Skeletal muscle satellite cell (primary cell): ENCODE measurements at regions not wholly inside any gene's neighbourhood (a gene's known extent, or its start where the extent isn't known, plus 50 kb on each side); places are given as distances from the start of the nearest gene placed in this dataset.

ENCODE experiments used
- H3K27me3 ChIP-seq: 2 replicates; pipeline ENCODE4 v1.7.0; 2013; ENCODE audit warnings: low read length; ENCODE audit not compliant: control insufficient read depth, insufficient read depth
- H3K36me3 ChIP-seq: 2 replicates; pipeline ENCODE4 v1.7.0; 2013; ENCODE audit warnings: mild to moderate bottlenecking, control low read depth, low read length; ENCODE audit not compliant: insufficient read depth
- H3K4me1 ChIP-seq: 2 replicates; pipeline ENCODE4 v1.7.0; 2013; ENCODE audit warnings: low read length; ENCODE audit not compliant: control insufficient read depth, insufficient read depth
- H3K4me2 ChIP-seq: 2 replicates; pipeline ENCODE4 v1.7.0; 2013; ENCODE audit warnings: mild to moderate bottlenecking, low read length
- H3K4me3 ChIP-seq: 2 replicates; pipeline ENCODE4 v1.7.0; 2013; ENCODE audit warnings: low read length
- H3K9ac ChIP-seq: 2 replicates; pipeline ENCODE4 v1.7.0; 2013; ENCODE audit warnings: mild to moderate bottlenecking, low read depth, low read length, moderate library complexity
- H3K9me3 ChIP-seq: replicated peaks from 2 replicates; pipeline ENCODE4 v1.7.0; 2013; ENCODE audit warnings: mild to moderate bottlenecking, control low read depth, low read length

DNA sequence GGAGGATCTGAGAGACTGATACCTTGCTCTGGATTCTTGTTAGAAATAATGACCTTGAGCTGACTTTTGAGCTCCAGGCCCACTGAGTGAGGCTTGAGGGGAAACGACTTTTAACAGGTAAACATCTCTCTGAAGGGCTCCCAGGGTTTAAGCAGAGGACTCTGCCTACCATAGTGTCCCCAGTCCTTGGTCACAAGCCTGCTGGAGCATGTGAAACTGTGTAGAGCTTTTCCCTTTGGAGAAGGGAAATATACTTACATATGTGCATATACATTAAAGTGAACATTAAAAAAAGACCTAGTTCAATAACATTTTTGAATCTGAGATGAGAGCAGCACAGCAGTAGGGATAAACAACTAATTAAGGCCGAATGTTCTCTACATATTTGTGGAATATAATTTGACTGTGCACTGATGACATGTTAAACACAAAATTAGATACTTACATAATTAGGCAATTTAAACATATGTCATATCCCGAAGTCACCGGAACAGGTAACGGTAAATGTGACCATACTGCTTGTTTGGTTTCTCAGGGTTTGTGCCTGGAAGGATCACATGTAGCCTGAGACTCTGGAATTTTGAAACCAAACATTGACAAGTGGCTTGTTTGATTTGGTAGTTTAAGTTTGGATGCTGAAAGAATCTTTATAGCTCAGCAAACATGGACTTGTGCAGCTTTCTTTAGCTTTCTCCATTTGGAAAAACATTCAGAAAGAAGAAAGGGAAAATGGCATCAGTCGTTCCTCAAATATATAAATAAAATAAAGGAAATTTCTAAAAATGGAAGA is 266.1 kb upstream of the C2CD4B start:
- Histone ChIP-seq H3K4me1 (peaks cover 27% of the 10 kb centered on the region), H3K4me2 (no peak overlapping the region), H3K9me3 (no peaks in the 10 kb centered on the region), H3K36me3 (no peaks in the 10 kb centered on the region), H3K9ac (no peak overlapping the region), H3K4me3 (no peak overlapping the region), H3K27me3 (no peaks in the 10 kb centered on the region)

DNA sequence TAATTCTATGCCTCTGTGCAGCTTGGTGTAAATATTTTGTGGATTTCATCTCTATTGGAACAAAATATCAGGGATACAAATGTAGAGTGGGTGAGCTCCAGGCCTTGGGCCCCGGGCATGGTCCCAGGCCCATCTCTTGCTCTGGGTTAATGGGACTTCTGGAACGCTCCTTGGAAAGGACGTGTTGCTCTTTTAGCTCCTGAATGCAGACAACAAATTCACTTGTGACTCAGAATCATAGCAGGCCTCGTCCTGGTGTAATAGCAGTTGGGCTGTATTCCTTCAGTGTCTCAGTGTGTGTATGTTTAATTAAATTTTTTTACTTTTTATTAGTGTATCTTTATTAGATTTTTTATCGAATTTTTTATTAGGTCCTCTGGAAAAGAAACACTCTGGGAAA is 266.7 kb upstream of the C2CD4B start:
- Histone ChIP-seq H3K27me3 (no peaks in the 10 kb centered on the region), H3K9me3 (no peaks in the 10 kb centered on the region), H3K4me1 (peaks cover 21% of the 10 kb centered on the region)

DNA sequence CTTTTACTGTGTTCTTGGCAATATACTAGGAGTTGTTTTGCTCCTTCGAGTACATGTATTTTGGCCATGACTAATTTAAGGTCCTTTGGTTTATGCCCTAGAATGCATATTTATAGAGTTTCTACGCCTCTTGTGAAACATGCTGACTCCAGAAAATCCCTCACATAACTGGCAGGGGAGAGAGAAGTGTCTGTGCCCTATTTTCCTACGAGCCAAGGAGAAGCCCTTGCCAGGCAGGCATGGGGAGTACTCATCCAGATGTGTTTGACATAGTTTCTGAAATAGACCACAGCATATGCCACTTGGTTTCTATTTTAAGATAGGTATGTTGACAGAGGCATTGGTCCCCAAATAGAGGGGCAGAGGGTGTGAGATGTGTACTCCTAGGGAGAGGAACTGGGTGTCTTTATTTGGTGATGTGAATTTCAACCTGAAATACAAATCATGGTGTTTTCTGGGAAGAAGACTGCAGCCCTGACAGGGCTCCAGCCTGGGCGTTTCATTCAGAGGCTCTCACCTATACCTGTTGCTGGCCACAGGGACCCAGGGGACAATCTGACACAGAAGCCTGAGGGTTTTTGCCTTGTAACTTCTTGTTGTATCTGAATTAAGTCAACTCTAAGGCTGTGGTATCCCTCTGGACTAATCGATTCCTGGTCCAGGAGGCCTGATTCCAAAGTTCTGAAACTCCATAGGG is 267.8 kb upstream of the C2CD4B start:
- Histone ChIP-seq H3K4me2 (no peak overlapping the region), H3K4me3 (no peak overlapping the region), H3K9ac (no peak overlapping the region), H3K9me3 (no peaks in the 10 kb centered on the region), H3K4me1 (peaks cover 17% of the 10 kb centered on the region), H3K36me3 (no peaks in the 10 kb centered on the region), H3K27me3 (no peaks in the 10 kb centered on the region)

More for the DNA sequence above, 266.7 kb upstream of the C2CD4B start:
- H3K36me3 ChIP-seq = no peaks in the 10 kb centered on the region
- H3K4me2 ChIP-seq = no peak overlapping the region
- no peak overlapping the region for H3K4me3 ChIP-seq
- H3K9ac ChIP-seq = no peak overlapping the region

- H3K9ac ChIP-seq = no peak overlapping the region
- H3K9me3 ChIP-seq = no peaks in the 10 kb centered on the region
- H3K4me3 ChIP-seq = no peak overlapping the region
- no peaks in the 10 kb centered on the region for H3K27me3 ChIP-seq
- no peaks in the 10 kb centered on the region for H3K36me3 ChIP-seq
- no peak overlapping the region for H3K4me2 ChIP-seq
- H3K4me1 ChIP-seq = peaks cover 33% of the 10 kb centered on the region
Measured at GRCh38 chr15:62436235-62436634, 271.1 kb upstream of the C2CD4B start.

DNA sequence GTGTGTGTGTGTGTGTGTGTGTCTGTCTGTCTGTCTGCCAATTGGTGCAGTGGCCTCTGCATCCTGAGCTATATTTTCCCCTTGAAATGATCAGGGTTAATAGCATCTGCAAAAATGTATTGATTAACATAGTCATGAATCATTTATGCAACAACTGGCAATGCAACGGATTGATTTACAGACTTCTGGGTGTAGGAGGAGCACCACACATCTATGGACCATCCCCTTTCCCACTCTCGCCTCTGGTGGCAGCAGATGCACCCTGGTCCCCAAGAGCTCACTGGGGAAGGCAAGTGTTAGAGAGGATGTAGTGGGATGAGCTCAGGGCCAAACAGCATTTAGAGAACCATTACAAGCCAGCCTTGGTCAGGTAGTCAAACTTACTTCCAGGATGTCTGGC is 272.7 kb upstream of the C2CD4B start:
- no peak overlapping the region for H3K4me2 ChIP-seq
- H3K36me3 ChIP-seq = no peaks in the 10 kb centered on the region
- no peak overlapping the region for H3K9ac ChIP-seq
- H3K4me1 ChIP-seq = peaks cover 22% of the 10 kb centered on the region
- H3K27me3 ChIP-seq = no peaks in the 10 kb centered on the region
- no peaks in the 10 kb centered on the region for H3K9me3 ChIP-seq
- no peak overlapping the region for H3K4me3 ChIP-seq

GRCh38 chr15:62439543-62440016 is 274.5 kb upstream of the C2CD4B start:
- no peak overlapping the region for H3K4me2 ChIP-seq
- no peaks in the 10 kb centered on the region for H3K27me3 ChIP-seq
- no peak overlapping the region for H3K4me3 ChIP-seq
- H3K9ac ChIP-seq = no peak overlapping the region
- H3K36me3 ChIP-seq = no peaks in the 10 kb centered on the region
- H3K4me1 ChIP-seq = peaks cover 28% of the 10 kb centered on the region
- H3K9me3 ChIP-seq = no peaks in the 10 kb centered on the region

DNA sequence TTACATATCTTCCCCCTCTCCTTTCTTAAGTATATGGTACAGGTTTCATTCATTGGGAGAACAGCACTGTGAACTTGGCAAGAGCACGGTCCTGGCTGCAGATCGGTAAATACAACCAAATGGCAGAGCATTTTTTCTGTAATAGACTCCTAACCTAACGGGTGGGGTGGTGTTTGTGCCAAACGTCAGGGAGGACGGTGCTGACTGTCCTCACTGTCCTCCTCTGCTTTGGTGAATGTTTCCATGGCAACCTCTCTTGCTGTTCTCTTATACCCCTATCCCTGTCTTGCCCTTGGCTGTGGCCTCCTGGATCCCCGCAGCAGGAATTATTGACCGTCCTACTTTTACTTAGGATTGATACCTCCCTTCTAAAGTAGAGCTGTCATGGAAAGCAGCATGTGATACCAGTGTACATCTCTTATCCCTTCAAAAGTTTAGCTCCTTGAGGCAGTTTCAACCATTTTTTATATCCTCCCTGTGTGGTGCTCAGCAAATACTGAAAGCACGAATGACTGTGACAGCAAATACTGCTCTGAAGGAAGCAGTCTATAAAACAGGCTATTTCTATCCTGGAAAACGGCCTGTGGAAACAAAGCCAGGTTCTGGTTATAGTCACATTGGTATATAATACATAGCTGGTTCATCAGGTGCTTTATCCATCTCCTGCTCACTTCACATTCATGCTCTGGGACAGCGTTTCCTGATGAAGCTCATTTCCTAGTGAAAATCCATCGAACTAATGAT is 275.4 kb upstream of the C2CD4B start:
- Histone ChIP-seq H3K9me3 (no peaks in the 10 kb centered on the region), H3K36me3 (no peaks in the 10 kb centered on the region), H3K9ac (no peak overlapping the region)

DNA sequence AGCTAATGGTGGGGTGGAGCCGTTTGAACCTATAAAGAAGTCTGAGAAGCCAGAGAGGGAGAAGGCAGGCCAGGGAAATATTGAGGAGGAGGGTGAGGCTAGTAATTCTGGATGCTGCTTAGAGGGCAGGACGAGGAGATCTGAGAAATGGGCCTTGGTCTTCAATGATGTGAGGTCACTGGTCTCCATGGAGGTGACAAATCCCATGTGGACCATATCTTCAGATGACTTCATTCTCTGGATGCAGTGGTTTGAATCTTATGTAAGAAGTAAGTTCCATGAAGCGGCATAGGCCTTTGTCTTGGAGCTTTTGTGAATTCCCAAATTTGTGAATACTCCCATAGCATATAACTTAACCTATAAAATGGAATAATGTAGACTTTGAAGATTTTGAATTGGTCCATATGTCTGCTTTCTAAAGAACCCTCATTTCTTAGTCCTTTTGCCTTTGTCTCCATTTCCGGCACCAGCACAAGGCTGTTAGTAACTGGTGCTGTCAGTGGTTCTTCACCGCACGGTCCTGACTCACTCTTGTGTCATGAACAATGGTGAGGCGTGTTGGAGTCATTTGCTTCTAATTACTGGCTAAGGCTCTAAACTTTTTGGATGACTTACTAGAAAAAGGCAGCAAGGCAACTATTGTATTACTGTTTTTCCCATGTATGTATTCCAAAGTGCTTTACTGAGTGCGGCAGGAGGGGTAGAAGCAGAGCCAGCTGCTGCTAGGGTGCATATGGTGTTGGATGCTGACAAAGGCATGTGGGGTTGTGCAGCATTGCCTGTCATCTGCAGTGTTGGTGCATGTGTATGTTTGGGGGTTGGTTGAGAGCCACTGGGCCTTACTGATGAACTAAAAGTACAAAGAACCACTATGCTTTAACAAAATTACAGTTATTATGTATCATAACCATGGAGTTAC is 279.3 kb upstream of the C2CD4B start:
- H3K9ac ChIP-seq = peak overlapping the region; percentile 33
- H3K36me3 ChIP-seq = no peaks in the 10 kb centered on the region

More for the DNA sequence above, 275.4 kb upstream of the C2CD4B start:
- H3K4me2 ChIP-seq = no peak overlapping the region
- no peaks in the 10 kb centered on the region for H3K27me3 ChIP-seq
- H3K4me1 ChIP-seq = peaks cover 37% of the 10 kb centered on the region
- no peak overlapping the region for H3K4me3 ChIP-seq

GRCh38 chr15:62445244-62445643 is 280.2 kb upstream of the C2CD4B start:
- Histone ChIP-seq H3K4me2 (peak overlapping the region; percentile 31), H3K27me3 (no peaks in the 10 kb centered on the region), H3K36me3 (no peaks in the 10 kb centered on the region), H3K9ac (no peak overlapping the region), H3K4me3 (peak overlapping the region; percentile 17), H3K9me3 (no peaks in the 10 kb centered on the region), H3K4me1 (peaks cover 33% of the 10 kb centered on the region)

More for the DNA sequence above, 279.3 kb upstream of the C2CD4B start:
- Histone ChIP-seq H3K4me1 (peaks cover 40% of the 10 kb centered on the region), H3K27me3 (no peaks in the 10 kb centered on the region), H3K4me3 (peak overlapping the region; percentile 17), H3K9me3 (no peaks in the 10 kb centered on the region), H3K4me2 (peak overlapping the region; percentile 31)

DNA sequence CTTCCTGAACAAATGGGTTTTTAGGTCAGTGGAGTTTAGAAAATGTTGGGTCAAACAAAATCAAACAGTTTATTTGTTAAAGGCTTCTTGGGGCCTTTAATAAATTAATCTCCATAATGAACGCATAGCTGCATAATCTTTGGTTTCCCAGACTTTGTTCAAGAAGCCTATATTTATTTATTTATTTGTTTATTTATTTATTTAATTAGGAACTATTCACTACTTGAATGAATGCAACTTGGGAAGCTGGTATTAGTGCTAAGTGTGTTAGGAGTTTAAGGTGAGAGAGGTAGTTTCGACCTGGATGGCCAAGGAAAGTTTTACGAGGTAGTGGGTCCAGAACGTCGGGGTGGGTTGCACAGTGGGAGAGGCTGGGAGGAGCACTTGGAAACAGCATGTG is 281.9 kb upstream of the C2CD4B start:
- Histone ChIP-seq H3K9ac (no peak overlapping the region), H3K4me1 (peaks cover 27% of the 10 kb centered on the region), H3K9me3 (no peaks in the 10 kb centered on the region), H3K27me3 (no peaks in the 10 kb centered on the region), H3K4me2 (no peak overlapping the region), H3K36me3 (no peaks in the 10 kb centered on the region), H3K4me3 (no peak overlapping the region)
